ENCODE measurements at regions not wholly inside any gene's neighbourhood (a gene's known extent, or its start where the extent isn't known, plus 50 kb on each side); places are given as distances from the start of the nearest gene placed in this dataset.

- TF ChIP-seq CTCF (IDR thresholded peaks at IDR 0.05) = no peak
- no peak for TF ChIP-seq POLR2A (IDR thresholded peaks at IDR 0.05)
Observed at GRCh38 chr12:73665193-73665592, 872.4 kb upstream of the ATXN7L3B start.

All from suprapubic skin (tissue), 3 donors.